ENCODE measurements at regions not wholly inside any gene's neighbourhood (a gene's known extent, or its start where the extent isn't known, plus 50 kb on each side); places are given as distances from the start of the nearest gene placed in this dataset.

DNA sequence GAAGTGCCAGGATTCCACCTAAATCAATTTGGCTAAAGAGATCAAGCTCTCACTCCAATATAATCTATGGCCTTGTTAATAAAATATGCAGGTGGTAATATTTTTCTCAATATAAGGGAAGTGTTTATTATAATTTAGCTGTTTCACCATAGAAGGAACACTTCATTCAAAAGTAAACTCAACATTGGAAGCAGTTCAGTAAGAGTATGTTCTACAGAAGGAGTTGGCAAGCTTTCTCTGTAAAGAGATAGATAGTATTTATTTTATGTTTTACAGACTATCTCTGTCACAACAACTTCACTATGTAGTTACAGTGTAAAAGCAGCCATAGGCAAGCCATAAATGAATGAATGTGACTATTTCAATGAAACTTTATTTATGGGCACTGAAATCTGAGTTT lies 313.6 kb upstream of the ANO3 start:
- TF ChIP-seq, protein P1, sequence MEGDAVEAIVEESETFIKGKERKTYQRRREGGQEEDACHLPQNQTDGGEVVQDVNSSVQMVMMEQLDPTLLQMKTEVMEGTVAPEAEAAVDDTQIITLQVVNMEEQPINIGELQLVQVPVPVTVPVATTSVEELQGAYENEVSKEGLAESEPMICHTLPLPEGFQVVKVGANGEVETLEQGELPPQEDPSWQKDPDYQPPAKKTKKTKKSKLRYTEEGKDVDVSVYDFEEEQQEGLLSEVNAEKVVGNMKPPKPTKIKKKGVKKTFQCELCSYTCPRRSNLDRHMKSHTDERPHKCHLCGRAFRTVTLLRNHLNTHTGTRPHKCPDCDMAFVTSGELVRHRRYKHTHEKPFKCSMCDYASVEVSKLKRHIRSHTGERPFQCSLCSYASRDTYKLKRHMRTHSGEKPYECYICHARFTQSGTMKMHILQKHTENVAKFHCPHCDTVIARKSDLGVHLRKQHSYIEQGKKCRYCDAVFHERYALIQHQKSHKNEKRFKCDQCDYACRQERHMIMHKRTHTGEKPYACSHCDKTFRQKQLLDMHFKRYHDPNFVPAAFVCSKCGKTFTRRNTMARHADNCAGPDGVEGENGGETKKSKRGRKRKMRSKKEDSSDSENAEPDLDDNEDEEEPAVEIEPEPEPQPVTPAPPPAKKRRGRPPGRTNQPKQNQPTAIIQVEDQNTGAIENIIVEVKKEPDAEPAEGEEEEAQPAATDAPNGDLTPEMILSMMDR (IDR thresholded peaks at IDR 0.05; ENCODE audit: low read depth, low read length) = no peak
- no peak for TF ChIP-seq EZH2phosphoT487 (IDR thresholded peaks at IDR 0.05; ENCODE audit: low read depth)
